HG02571 (cell line): ENCODE measurements at regions not wholly inside any gene's neighbourhood (a gene's known extent, or its start where the extent isn't known, plus 50 kb on each side); places are given as distances from the start of the nearest gene placed in this dataset.
"Not testable (repeated sequence)": the region's sequence is repeated elsewhere in the genome, so short reads cannot be mapped to it uniquely, and the experiment has no call there.

Source experiments
- ATAC-seq: cut with Tn5 transposase; IDR thresholded peaks from one replicate; pipeline ENCODE4 v1.9.1; 2021; ENCODE audit warnings: mild to moderate bottlenecking, moderate library complexity; ENCODE audit not compliant: unreplicated experiment

DNA sequence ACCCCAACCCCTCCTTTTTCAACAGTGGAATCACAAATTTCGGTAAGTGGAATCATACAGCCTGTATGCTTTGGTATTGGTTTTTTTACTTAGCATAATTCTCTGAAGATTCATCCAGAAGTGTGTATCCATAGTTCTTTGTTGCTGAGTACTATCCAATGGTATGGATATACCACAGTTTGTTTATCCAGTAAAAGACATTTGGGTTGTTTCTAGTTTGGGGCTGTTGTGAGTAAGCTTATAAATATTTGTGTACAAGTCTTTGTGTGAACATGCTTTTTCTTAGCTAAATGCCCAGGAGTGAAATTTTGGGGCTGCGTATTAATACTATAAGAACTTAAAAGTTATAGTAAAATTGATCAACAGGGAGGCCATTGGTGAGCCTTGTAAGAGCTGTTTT is 57.5 kb upstream of the GC start:
- no peak for ATAC-seq

DNA sequence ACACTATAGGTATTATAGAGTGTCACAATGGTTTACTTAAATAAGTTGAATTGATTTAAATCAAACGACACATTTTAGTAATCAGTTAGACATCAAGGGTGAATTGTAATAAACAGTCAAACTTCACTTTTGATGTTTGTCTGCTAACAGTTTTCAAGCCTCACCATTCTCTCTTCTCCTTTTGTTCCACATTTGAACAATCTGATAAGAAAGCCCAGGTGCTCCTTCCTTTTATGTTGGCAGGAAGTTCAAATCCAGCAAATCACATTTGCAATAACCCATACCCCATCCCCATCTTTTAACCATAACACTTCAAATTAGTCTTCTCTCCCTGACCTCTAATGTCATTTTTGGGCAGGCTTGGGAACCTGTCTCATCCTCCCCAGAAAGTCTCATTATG is 63.4 kb upstream of the GC start:
- ATAC-seq: no peak

DNA sequence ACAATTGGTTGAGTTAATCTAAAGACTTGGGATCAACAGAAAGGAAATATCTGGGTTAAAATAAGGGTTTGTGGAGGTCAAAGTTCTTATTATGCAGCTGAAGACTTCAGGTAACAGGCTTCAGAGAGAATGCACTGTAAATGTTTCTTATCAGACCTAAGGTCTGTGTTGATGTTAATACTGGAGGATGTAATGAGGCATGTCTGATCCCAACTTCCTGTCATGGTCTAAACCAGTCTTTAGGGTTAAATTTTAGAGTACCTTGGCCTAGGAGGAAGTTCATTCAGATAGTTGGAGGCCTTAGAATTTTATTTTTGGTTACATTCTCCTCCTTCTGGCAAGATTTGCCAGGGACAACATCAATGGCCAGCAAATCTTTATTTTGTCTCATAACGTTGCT is 72.1 kb upstream of the GC start:
- no peak for ATAC-seq

DNA sequence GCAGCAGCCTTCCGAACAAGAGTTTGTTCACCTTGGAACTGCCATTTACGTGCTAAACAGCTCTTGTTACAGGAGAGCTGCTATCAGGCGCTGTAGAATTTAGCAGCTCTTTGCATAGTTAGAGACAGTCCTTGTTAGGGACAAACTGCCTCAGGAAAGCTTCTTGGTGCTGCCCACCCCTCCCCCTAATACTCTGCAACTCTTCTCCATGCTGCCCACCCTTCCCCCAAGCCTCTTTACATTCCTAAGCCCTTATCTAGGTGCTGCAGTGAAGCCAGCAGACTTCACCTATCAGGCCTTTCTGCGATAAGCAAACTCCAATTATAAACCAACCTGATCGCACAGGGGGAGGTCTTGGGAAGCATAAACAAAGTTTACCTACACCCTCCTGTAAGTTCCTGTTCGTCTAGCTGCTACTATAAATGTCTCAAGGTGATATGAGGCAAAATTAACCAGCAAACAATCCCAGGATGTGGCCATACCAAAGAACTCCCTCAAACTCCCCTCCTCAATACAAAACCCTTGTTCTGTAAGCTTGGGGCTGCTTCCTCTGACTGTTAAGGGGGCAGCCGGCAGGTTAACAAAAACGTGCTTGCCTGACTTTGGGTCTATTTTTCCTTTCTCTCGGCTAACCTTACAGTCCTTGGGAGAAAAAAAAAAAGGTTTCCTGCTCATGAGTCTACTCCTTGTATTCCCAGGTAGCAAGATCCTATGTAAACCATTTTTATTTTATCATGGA is 74.0 kb upstream of the GC start:
- no peak for ATAC-seq

DNA sequence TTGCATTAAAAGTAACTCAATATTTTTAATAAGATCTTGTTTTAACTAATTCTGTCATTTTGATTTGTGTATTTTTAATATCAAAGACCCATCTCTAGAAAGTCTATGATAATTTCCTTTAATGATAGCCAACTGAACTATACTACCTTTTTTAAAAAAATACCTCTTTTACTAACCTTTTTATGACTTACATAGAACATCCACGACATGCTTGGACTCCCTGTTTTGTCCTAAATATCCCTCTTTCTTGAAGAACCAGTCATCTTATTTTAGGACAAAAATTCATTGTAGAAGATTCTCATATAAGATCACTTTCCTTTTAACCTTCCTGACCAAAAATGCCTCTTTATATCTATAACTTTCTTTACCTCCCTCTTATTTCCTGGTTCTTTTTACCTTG is 76.8 kb upstream of the GC start:
- ATAC-seq: no peak

DNA sequence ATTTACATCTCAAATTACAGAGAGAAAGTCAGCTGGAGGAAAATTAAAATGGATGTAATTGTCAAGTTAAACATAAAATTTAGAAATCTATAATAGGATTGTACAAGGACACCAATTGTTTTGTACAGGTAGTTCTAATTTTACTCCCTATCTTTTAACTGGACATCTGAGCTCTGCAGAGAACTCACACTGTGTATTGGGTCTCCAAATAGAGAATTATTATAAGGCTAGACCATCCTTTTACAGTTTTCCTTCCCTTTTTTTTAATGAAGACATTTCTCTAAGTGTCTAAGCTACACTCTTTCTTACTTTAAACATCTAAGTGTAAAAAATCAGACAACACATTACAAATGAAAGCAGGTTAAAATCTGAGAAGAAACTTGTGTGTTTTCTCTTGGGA is 78.4 kb upstream of the GC start:
- no peak for ATAC-seq

DNA sequence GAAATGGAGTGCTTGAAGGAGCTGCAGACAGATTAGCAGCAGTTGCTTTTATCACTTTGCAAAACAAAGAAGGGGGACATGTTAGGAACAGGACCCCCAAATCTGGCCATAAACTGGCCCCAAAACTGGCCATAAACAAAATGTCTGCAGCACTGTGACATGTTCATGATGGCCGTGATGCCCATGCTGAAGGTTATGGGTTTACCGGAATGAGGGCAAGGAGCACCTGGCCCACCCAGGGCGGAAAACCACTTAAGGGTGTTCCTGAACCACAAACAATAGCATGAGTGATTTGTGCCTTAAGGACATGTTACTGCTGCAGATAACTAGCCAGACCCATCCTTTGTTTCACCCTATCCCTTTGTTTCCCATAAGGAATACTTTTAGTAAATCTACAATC is 79.6 kb upstream of the GC start:
- no peak for ATAC-seq

DNA sequence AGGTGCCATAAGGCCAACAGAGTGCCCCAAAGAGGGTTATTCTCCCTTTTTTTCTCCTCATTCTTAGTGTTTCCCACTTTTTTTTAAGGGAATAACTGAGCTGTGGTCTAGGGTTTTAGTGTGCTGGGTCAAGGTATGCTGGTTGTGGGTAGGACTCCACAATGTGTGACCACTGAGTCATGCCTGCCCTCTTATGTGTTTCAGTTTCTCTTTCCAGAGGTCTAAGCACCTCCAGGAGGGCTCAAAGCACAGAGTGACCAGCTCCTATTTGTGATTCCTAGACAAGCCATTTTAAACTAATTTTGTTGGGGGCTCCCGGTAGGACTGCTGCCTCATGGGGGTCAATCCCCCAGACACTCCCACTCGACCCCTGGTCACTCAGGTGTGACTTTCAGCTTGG is 80.5 kb upstream of the GC start:
- no peak for ATAC-seq

DNA sequence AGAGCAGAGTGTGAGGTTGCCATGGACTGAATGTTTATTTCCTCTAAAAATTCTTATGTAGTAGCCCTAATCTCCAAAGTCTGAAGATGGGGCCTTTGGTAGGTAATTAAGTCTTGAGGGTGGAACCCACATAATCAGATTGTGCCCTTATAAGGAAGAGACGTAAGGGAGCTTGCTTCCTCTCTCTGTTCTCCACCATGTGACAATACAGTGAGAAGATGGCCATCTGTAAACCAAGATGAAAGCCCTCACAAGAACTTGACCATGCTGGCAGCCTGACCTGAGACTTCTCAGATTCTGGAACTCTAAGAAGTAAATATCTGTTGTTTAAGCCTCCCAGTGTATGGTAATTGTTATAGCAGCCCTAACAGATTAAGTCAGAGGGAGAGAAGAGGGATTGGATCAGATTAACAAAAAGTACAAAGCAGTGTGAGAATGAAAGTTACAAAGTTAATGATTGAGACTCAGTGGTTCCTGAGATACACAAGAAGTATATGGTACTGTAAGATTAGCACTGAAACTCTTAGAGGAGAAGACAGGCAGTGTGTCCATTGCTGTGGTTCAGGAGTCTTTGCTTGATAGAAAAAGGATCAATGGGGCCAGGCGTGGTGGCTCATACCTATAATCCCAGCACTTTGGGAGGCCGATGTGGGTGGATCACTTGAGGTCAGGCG is 82.5 kb upstream of the GC start:
- ATAC-seq: no peak

DNA sequence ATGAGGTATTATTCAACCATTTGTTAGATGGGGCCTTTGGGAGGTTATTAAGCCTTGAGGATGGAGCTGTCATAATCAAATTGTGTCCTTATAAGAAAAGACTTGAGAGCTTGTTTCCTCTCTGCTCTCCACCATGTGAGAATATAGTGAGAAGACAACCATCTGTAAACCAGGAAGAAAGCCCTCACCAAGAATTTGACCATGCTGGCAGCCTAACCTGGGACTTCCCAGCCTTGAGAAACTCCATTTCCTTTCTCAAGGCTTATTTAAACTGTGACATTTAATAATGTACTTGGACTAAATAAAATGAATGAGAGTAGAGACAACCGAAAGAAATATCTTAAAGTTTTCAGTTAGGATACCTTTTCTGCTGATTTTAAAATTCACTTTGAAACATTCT is 83.7 kb upstream of the GC start:
- no peak for ATAC-seq

DNA sequence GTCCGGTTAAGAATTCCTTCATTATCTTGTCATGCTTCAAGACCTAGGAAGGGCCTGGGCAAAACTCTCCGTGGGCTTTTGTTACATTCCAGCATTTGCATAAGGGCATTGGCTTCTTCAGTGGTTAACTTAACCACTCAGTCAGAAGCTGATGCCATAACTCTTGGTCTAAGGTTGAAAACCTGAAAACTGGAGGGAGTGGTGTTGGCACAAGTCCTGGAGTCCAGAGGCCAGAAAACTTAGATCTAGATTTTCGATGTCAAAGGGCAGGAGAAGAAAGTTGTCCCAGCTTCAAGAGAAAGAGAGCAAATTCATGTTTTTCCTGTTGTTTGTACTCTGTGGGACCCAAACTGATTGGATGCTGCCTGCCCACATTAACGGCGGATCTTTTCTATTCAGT is 86.6 kb upstream of the GC start:
- ATAC-seq: no peak

DNA sequence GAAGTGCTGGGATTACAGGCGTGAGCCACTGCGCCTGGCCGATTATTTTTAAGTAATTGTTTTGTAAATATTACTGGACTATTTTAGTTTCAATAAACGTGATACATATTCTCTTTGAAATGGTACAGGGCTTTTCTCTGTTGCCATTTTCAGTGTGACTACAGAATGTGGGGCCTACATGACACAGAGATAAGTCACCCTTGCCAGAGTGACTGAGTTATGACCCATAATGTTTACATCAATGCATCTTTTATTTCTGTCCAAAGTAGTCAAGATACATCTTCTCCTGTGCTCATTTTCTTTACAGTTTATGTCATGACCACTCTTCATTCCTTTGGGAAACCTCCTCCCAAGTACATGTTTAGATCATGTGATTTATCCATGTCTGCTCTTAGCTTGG is 88.3 kb upstream of the GC start:
- ATAC-seq: no peak

DNA sequence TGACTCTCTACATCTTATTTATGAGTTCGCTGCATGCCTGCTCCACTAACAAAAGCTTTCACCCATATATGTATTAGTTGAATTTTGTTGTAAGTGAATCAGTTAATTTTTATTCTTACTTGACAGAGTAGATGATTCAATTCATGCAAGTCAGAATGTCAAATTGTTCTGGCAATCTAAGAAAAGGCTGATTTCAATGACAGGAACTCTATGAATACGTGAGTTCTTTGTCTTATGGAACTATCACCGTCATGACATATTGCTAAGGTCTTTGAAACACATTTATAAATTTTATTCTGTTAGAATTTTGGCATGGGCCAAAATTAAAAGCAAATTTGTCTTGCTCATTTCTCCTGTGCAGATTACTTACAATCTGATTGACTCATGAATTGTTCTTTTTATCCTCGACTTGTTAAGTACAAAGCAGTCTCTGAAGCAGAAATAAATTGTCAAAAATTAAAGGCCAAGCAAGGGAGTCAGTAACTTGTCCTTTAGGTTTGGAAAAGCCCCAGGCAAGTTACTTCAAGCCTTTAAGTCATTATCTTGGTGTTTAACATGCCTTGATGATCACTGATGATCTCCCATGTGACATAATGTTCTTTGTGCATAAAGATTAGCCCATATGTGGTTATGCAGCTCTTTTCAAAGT is 89.0 kb upstream of the GC start:
- ATAC-seq: no peak

DNA sequence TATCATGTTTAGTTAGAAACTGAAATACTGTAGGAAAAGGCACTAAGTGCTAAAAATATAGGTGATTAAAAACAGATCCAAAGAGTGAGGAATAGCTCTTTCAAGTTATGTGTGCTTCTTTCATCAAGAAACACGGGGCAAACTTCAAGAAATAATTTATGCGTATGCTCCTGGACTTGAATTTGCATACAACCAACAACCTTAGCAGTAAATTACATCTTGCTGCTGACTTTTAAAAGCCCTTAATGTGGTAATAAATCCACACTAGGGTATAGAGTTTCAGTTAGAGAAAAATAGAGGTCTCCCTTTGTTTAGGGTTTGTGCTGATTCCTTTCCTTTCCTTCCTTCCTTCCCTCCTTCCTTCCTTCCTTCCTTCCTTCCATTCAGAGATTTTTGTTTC is 94.5 kb upstream of the GC start:
- ATAC-seq: no peak

DNA sequence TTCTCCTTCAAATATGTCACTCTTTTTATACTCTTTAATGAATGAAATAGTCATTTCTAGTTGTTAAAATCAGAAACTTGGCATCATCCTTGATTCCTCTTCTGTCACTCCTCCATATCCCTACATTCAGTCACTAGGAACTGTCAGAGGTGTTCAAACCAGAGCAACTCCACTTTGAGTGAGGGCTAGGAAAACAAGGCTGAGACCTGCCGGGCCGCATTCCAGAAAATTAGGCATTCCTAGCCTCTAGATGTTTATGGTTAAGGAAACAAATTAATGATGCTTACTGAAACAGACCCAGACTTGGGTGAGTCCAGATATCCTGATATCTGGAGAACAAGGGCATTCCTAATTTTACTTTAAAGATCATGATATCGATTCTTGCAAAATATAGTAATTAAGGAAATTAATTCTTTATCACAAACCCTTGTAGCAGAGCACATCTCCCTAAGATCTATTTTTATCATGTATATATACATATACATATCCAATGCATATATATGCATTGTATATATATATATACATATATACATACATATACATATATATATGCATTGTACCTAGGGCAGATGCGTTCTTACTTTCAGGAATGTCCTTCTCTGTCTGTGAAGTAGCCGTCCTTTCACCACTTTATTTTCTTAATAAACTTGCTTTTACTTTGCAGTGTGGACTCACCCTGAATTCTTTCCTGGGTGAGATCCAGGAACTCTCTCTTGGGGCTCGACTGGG is 98.4 kb upstream of the GC start:
- no peak for ATAC-seq

DNA sequence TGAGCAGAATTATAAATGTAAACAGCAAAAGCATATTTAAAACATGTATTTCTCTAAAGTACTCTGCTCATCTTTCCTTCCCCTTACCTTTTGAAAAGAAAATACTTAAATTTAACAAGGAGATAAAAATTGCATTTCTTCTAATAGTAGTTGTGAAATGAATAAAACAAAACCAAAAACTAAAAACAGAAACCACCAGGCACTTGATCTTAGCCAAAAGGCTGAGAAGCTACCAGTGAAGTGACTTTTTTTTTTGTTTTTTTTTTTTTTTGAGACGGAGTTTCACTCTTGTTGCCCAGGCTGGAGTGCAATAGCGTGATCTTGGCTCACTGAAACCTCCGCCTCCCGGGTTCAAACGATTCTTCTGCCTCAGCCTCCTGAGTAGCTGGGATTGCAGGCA is 116.5 kb upstream of the GC start:
- ATAC-seq: not testable (repeated sequence)

DNA sequence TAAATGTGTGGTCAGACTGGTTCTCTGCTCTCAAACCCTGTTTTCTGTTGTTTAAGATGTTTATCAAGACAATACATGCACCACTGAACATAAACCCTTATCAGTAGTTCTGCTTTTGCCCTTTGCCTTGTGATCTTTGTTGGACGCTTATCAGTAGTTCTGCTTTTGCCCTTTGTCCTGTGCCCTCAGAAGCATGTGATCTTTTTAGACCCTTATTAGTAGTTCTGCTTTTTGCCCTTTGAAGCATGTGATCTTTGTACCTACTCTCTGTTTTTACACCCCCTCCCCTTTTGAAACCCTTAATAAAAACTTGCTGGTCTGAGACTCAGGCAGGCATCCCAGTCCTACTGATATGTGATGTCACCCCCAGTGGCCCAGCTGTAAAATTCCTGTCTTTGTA is 121.7 kb upstream of the GC start:
- not testable (repeated sequence) for ATAC-seq

DNA sequence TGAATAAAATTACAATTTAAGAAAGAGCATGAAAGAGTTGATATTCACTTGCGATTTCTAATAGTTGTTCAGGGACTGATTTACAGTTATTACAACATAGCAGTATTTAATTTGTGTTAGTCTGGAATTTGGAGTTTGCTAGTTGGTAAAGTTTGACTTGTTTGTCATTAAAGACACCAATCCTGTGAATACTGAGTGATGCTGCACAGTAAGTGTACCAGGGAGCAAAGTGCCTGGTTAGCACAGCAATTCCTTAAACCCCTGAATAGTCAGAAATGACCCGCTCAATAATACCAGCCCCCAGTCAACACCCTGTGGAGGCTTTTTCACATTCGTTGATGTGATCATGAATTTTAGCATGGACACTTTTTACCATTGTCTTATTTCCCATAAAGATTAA is 122.2 kb upstream of the GC start:
- ATAC-seq: no peak

DNA sequence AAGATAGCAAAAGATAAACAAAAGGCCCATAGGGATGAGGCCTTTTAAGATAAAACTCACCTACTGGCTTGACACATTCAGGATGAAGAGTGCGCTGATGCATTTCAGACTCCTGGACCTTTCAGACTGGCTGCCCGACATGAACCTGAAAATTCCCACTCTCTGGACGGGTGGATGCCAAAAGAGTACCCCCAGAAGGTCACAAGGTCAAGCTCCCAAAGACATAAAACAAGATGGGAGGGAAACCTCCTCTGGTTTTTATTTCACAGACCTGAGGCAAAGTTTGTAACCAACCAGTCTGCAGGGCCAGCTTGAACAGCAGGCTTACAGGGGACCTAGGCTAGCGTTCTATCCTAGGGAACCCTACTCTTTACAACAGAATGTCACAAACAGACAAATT is 123.2 kb upstream of the GC start:
- no peak for ATAC-seq

DNA sequence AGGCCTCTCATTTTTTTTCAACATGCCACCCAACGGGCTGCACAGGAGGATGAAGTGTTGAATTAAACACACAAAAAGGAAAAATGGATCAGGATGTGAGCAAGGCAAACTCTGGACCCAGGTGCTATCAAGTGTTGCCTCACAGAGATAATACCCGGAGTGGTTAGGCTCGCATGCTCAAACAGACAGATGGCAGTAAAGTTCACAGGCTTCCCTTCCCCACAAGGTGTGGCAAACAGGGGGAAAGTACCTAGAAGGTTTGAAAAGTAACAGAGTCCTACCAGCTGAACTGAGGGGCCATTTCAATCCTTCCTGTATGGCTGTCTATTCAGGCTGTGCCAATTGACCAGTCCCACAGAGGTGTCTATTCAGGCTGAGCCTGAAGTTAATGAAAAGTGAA is 123.9 kb upstream of the GC start:
- ATAC-seq: peak; percentile 68

DNA sequence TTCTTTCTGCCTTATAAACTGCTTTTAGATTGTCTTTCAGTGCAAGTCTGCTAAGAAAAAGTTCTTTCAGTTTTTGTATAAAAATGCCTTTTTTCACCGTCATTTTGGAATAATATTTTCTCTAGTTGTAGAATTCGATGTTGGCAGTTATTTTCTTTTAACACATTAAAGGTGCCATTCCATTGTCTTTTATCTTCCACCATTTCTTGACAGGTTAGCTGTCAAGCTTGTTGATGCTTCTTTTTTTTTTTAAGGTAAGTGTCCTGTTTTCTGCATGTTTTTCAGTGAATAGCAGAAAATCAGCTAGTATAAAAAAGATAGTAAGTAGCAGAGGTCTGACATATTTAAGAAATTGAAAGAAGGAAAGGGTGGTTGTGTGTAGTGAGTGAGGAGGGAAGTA is 118.5 kb upstream of the NPFFR2 start:
- ATAC-seq: no peak

DNA sequence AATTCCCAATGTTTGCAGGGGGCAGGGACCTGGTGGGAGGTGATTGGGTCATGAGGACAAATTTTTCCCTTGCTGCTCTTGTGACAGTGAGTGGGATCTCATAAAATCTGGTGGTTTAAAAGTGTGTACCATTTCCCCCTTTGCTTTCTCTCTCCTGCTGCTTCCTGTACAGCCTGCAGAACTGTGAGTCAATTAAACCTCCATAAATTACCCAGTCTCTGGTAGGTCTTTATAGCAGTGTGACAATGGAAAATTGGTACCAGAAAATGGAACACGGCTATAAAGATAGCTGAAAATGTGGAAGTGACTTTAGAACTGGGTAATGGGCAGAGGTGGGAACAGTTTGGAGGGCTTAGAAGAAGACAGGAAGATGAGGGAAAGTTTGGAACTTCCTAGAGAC is 108.7 kb upstream of the NPFFR2 start:
- no peak for ATAC-seq
